CD4-positive, alpha-beta memory T cell (primary cell): ENCODE measurements at regions not wholly inside any gene's neighbourhood (a gene's known extent, or its start where the extent isn't known, plus 50 kb on each side); places are given as distances from the start of the nearest gene placed in this dataset.
"Not testable (repeated sequence)": the region's sequence is repeated elsewhere in the genome, so short reads cannot be mapped to it uniquely, and the experiment has no call there.

Source experiments
- CTCF ChIA-PET: fragments of 350-600 bp; sonication (Branson Sonifier 250); formaldehyde crosslinking; loops from one replicate; lab custom pipeline; 2021; ENCODE audit warnings: inconsistent platforms; ENCODE audit not compliant: partially characterized antibody; lab: Charles Lee
- POLR2A ChIA-PET: fragments of 350-600 bp; sonication (Branson Sonifier 250); formaldehyde crosslinking; loops from one replicate; lab custom pipeline; 2021; ENCODE audit not compliant: partially characterized antibody; lab: Charles Lee
- DNase-seq, 5 donors: peaks; one replicate each; pipeline versions ENCODE4 v3.0.0 to v3.0.0-alpha.2; 2020 to 2022; ENCODE audit warnings: mixed read lengths in 1 of 5
- H3K27ac ChIP-seq: one replicate; pipeline ENCODE4 v1.7.0; 2013; ENCODE audit warnings: low read depth, low read length
- H3K27me3 ChIP-seq: 2 replicates; pipeline ENCODE4 v1.7.0; 2013; ENCODE audit warnings: mild to moderate bottlenecking, low read length, moderate library complexity; ENCODE audit not compliant: insufficient read depth
- H3K36me3 ChIP-seq: 2 replicates; pipeline ENCODE4 v1.7.0; 2013; ENCODE audit warnings: mild to moderate bottlenecking, low read length, moderate library complexity; ENCODE audit not compliant: insufficient read depth
- H3K4me1 ChIP-seq: 2 replicates; pipeline ENCODE4 v1.7.0; 2013; ENCODE audit warnings: mild to moderate bottlenecking, low read length, moderate library complexity; ENCODE audit not compliant: insufficient read depth
- H3K4me3 ChIP-seq, 2 donors: one replicate each; pipeline ENCODE4 v1.7.0; 2013; ENCODE audit warnings: low read length in 2 of 2, mild to moderate bottlenecking in 1 of 2
- H3K9me3 ChIP-seq, 2 donors: one replicate each; pipeline ENCODE4 v1.7.0; 2013; ENCODE audit warnings: low read length in 2 of 2, control low read depth in 1 of 2; ENCODE audit not compliant: control insufficient read depth in 1 of 2
- H3K27ac Mint-ChIP-seq, 7 donors: one replicate each; pipeline ENCODE4 v1.8.0; 2020 to 2021; ENCODE audit warnings: mixed read lengths in 7 of 7, mild to moderate bottlenecking in 6 of 7, inconsistent platforms in 3 of 7, moderate library complexity in 3 of 7
- H3K27me3 Mint-ChIP-seq, 2 donors: one replicate each; pipeline ENCODE4 v1.8.0; 2020 to 2021; ENCODE audit warnings: mixed read lengths in 2 of 2
- H3K36me3 Mint-ChIP-seq, 2 donors: one replicate each; pipeline ENCODE4 v1.8.0; 2020 to 2021; ENCODE audit warnings: mixed read lengths in 2 of 2, inconsistent platforms in 1 of 2, mild to moderate bottlenecking in 1 of 2
- H3K4me1 Mint-ChIP-seq, 4 donors: one replicate each; pipeline ENCODE4 v1.8.0; 2020 to 2021; ENCODE audit warnings: mixed read lengths in 4 of 4, mild to moderate bottlenecking in 1 of 4
- H3K4me3 Mint-ChIP-seq, 8 donors: one replicate each; pipeline ENCODE4 v1.8.0; 2020 to 2021; ENCODE audit warnings: mixed read lengths in 8 of 8, mild to moderate bottlenecking in 7 of 8, moderate library complexity in 6 of 8, inconsistent platforms in 3 of 8
- H3K9me3 Mint-ChIP-seq, 8 donors: one replicate each; pipeline ENCODE4 v1.8.0; 2020 to 2021; ENCODE audit warnings: mixed read lengths in 8 of 8, mild to moderate bottlenecking in 5 of 8, inconsistent platforms in 3 of 8, moderate library complexity in 1 of 8
- intact Hi-C: fragments of 100-400 bp; cut with micrococcal nuclease; formaldehyde crosslinking; loops from one replicate; pipeline ENCODE4 v1.15.1; 2023

- H3K4me3 ChIP-seq, result no peak overlapping the region
- H3K4me3 Mint-ChIP-seq, result no peak overlapping the region
- intact Hi-C loops, result no loop called here
- CTCF ChIA-PET, result no interaction called here
- no peak overlapping the region for H3K27ac ChIP-seq
- H3K27ac Mint-ChIP-seq, result no peak overlapping the region
- no peaks in the 10 kb centered on the region for H3K9me3 Mint-ChIP-seq
- no peak for DNase-seq
- H3K4me1 Mint-ChIP-seq, result no peaks in the 10 kb centered on the region
- POLR2A ChIA-PET, result no interaction called here
- no peaks in the 10 kb centered on the region for H3K4me1 ChIP-seq
- no peaks in the 10 kb centered on the region for H3K36me3 Mint-ChIP-seq
- H3K27me3 Mint-ChIP-seq, result peaks cover 3 to 11% of the 10 kb centered on the region in 2 donors
- H3K9me3 ChIP-seq, result no peaks in the 10 kb centered on the region
- H3K27me3 ChIP-seq, result no peaks in the 10 kb centered on the region
- no peaks in the 10 kb centered on the region for H3K36me3 ChIP-seq
These were observed 73.8 kb downstream of the SPRING1 start for GRCh38 chr12:116664085-116664484.

GRCh38 chr12:116662612-116663144 lies 75.2 kb downstream of the SPRING1 start:
- no peaks in the 10 kb centered on the region for H3K4me1 Mint-ChIP-seq
- ChIA-PET POLR2A (no interaction called here), CTCF (interaction anchor here (0.5 kb wide), 1 partner anchor 39 kb away, joined by 3 read pairs; no protein-coding TSS in a partner anchor)
- DNase-seq, result no peak
- H3K9me3 Mint-ChIP-seq, result peaks cover 0 to 1% (median 0%) of the 10 kb centered on the region in 8 donors
- Histone ChIP-seq H3K4me1 (no peaks in the 10 kb centered on the region), H3K4me3 (no peak overlapping the region), H3K27me3 (no peaks in the 10 kb centered on the region), H3K27ac (no peak overlapping the region), H3K36me3 (no peaks in the 10 kb centered on the region), H3K9me3 (no peaks in the 10 kb centered on the region)
- peak overlapping the region in 1 of 7 donors; percentile 43 for H3K27ac Mint-ChIP-seq
- H3K27me3 Mint-ChIP-seq, result peaks cover 8 to 11% of the 10 kb centered on the region in 2 donors
- H3K36me3 Mint-ChIP-seq, result no peaks in the 10 kb centered on the region
- intact Hi-C loops, result no loop called here
- H3K4me3 Mint-ChIP-seq, result peak overlapping the region in 1 of 8 donors; percentile 28

GRCh38 chr12:116661341-116661740 lies 76.5 kb downstream of the SPRING1 start:
- H3K4me1 Mint-ChIP-seq, result no peaks in the 10 kb centered on the region
- intact Hi-C loops, result no loop called here
- CTCF ChIA-PET, result no interaction called here
- Histone ChIP-seq H3K4me3 (no peak overlapping the region), H3K27me3 (no peaks in the 10 kb centered on the region), H3K27ac (no peak overlapping the region), H3K4me1 (no peaks in the 10 kb centered on the region), H3K9me3 (no peaks in the 10 kb centered on the region), H3K36me3 (no peaks in the 10 kb centered on the region)
- H3K27me3 Mint-ChIP-seq, result peaks cover 14 to 17% of the 10 kb centered on the region in 2 donors
- POLR2A ChIA-PET, result no interaction called here
- no peaks in the 10 kb centered on the region for H3K36me3 Mint-ChIP-seq
- peaks cover 0 to 1% (median 0%) of the 10 kb centered on the region in 8 donors for H3K9me3 Mint-ChIP-seq
- no peak overlapping the region for H3K4me3 Mint-ChIP-seq
- DNase-seq, result no peak
- H3K27ac Mint-ChIP-seq, result no peak overlapping the region

- POLR2A ChIA-PET, H3K4me3 Mint-ChIP-seq, H3K4me1 Mint-ChIP-seq, H3K4me3 ChIP-seq, H3K27ac ChIP-seq, H3K9me3 ChIP-seq, H3K27ac Mint-ChIP-seq, CTCF ChIA-PET, DNase-seq, intact Hi-C loops, H3K36me3 Mint-ChIP-seq, H3K36me3 ChIP-seq, H3K4me1 ChIP-seq, H3K27me3 ChIP-seq, H3K9me3 Mint-ChIP-seq: not testable (repeated sequence)
- H3K27me3 Mint-ChIP-seq, result peaks cover 14 to 17% of the 10 kb centered on the region in 2 donors
These were observed 77.1 kb downstream of the SPRING1 start for GRCh38 chr12:116660740-116661139.

- POLR2A ChIA-PET, result no interaction called here
These were observed 77.9 kb downstream of the SPRING1 start for GRCh38 chr12:116659771-116660481.

GRCh38 chr12:116657921-116658495 lies 79.9 kb downstream of the SPRING1 start:
- peaks cover 0 to 3% (median 2%) of the 10 kb centered on the region in 8 donors for H3K9me3 Mint-ChIP-seq
- Histone ChIP-seq H3K36me3 (no peaks in the 10 kb centered on the region), H3K4me3 (no peak overlapping the region), H3K27me3 (no peaks in the 10 kb centered on the region), H3K9me3 (no peaks in the 10 kb centered on the region), H3K27ac (no peak overlapping the region), H3K4me1 (no peaks in the 10 kb centered on the region)
- H3K27ac Mint-ChIP-seq, result no peak overlapping the region
- ChIA-PET POLR2A (no interaction called here), CTCF (interaction anchor here (0.5 to 1.0 kb wide), 2 partner anchors 51 to 126 kb away, joined by 3 read pairs; no protein-coding TSS in a partner anchor)
- H3K27me3 Mint-ChIP-seq, result peaks cover 13 to 16% of the 10 kb centered on the region in 2 donors
- intact Hi-C loops, result no loop called here
- DNase-seq, result no peak
- no peaks in the 10 kb centered on the region for H3K36me3 Mint-ChIP-seq
- no peaks in the 10 kb centered on the region for H3K4me1 Mint-ChIP-seq
- H3K4me3 Mint-ChIP-seq, result no peak overlapping the region

More at GRCh38 chr12:116659771-116660481, 77.9 kb downstream of the SPRING1 start:
- H3K36me3 ChIP-seq, result no peaks in the 10 kb centered on the region
- peaks cover 14 to 17% of the 10 kb centered on the region in 2 donors for H3K27me3 Mint-ChIP-seq
- no peak overlapping the region for H3K27ac Mint-ChIP-seq
- H3K27me3 ChIP-seq, result no peaks in the 10 kb centered on the region
- no peaks in the 10 kb centered on the region for H3K4me1 ChIP-seq
- H3K9me3 ChIP-seq, result no peaks in the 10 kb centered on the region
- H3K4me3 Mint-ChIP-seq, result no peak overlapping the region
- no peak overlapping the region for H3K4me3 ChIP-seq
- H3K27ac ChIP-seq, result no peak overlapping the region
- H3K9me3 Mint-ChIP-seq, result peaks cover 0 to 1% (median 0%) of the 10 kb centered on the region in 8 donors
- intact Hi-C loops, result no loop called here
- H3K4me1 Mint-ChIP-seq, result no peaks in the 10 kb centered on the region
- DNase-seq, result no peak
- CTCF ChIA-PET, result no interaction called here
- H3K36me3 Mint-ChIP-seq, result no peaks in the 10 kb centered on the region

GRCh38 chr12:116656306-116656705 lies 81.6 kb downstream of the SPRING1 start:
- Mint-ChIP-seq H3K27ac (no peak overlapping the region), H3K27me3 (peaks cover 13 to 14% of the 10 kb centered on the region in 2 donors), H3K36me3 (no peaks in the 10 kb centered on the region), H3K4me1 (no peaks in the 10 kb centered on the region), H3K4me3 (no peak overlapping the region), H3K9me3 (peaks cover 0 to 12% (median 6%) of the 10 kb centered on the region in 8 donors)
- Histone ChIP-seq H3K36me3 (no peaks in the 10 kb centered on the region), H3K4me3 (no peak overlapping the region), H3K27ac (no peak overlapping the region), H3K27me3 (no peaks in the 10 kb centered on the region), H3K4me1 (no peaks in the 10 kb centered on the region), H3K9me3 (no peaks in the 10 kb centered on the region)
- intact Hi-C loops, result no loop called here
- CTCF ChIA-PET, result interaction anchor here (0.6 kb wide), 1 partner anchor 290 kb away, joined by 3 read pairs; no protein-coding TSS in a partner anchor
- DNase-seq, result no peak
- POLR2A ChIA-PET, result no interaction called here
